ENCODE measurements at regions not wholly inside any gene's neighbourhood (a gene's known extent, or its start where the extent isn't known, plus 50 kb on each side); places are given as distances from the start of the nearest gene placed in this dataset.
A peak's percentile ranks its signal among the peaks of the same experiment; 100 is the strongest.

DNA sequence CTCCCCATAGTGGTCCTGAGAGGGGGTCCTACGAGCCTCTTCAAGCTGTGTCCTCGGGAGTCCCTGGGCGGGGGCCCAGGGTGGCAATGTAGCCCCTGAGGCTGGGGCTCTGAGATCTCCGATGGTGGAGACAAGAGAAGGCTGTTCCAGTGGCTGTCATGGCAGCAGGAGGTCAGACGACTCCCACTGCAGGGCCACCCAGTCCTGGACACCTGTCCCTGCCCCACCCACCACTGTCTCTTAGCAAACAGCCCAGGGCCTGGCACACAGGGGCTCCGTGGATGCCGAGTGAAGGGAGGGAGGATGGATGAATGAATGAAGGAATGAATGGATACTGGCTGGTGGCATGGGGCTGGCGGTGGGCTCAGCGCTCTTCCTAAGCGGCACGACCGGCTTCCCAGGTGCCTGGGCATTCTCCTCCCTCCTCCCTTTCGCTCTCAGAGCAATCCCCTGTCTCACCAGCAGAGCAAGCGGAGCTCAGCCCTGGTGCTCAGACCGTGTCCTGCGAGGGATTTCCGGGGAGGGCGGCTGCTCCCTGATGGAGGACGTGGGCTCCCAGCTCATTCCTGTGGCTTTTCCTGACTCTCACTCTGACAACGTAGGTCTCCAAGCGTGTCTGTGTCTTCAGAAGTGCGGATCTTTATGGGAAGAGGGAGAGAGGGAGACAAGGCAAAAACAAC is 1272.6 kb downstream of the BRD1 start:
- no peaks in the 10 kb centered on the region for H3K36me3 ChIP-seq (replicated peaks in 1 of 2; ENCODE audit: control insufficient read depth in 1 of 2, insufficient read depth in 2 of 2, low read length in 2 of 2)
- H3K27me3 ChIP-seq (ENCODE audit: control insufficient read depth in 1 of 2, insufficient read depth in 2 of 2, low read length in 2 of 2): peaks cover 24 to 76% of the 10 kb centered on the region in 2 experiments
- BruUV-seq (replicated peaks): no TSS peak
- no peak overlapping the region for H3K4me3 ChIP-seq (replicated peaks in 1 of 3; ENCODE audit: insufficient read depth in 1 of 3, low read depth in 2 of 3, low read length in 3 of 3)
- FAIRE-seq (no peak), DNase-seq (ENCODE audit: low spot score) (no peak), ATAC-seq (peak; percentile 77)
- no peak overlapping the region for H2AFZ ChIP-seq (ENCODE audit: low read length)
- no peaks in the 10 kb centered on the region for H3K4me1 ChIP-seq (ENCODE audit: insufficient read depth, low read length)
- TF ChIP-seq ZHX1 (CRISPR knock-in tag; IDR thresholded peaks at IDR 0.05; ENCODE audit: low read depth) (no peak), ZNF263 (CRISPR knock-in tag; IDR thresholded peaks at IDR 0.05) (peak; percentile 75)
- in situ Hi-C loops (cut with HindIII; ENCODE audit: extremely low pct_ligation_motif_present, low pct_unique_long_range_greater_than_20kb) (loop anchor here (25.0 kb wide), 1 partner anchor 757 kb away; no protein-coding TSS in a partner anchor), intact Hi-C loops (cut with micrococcal nuclease; ENCODE audit: unreplicated experiment) (no loop called here)
- no peak overlapping the region for H3K27ac ChIP-seq (ENCODE audit: extremely low read length, insufficient read depth, low read length)
- no peak overlapping the region for H3K4me2 ChIP-seq (ENCODE audit: low read depth, low read length)
- H3K9ac ChIP-seq (ENCODE audit: insufficient read depth, low read depth, low read length): no peak overlapping the region
- peaks cover 4% of the 10 kb centered on the region; the same call in 1 of the 2 replicates for H4K20me1 ChIP-seq (ENCODE audit: insufficient read depth, low read length)
- H3K79me2 ChIP-seq (ENCODE audit: insufficient read depth, low read length): no peaks in the 10 kb centered on the region
- ChIA-PET POLR2A (no interaction called here), CTCF (ENCODE audit: low intra/inter-chr PET ratio, low total read pairs) (no interaction called here)
- no peaks in the 10 kb centered on the region for H3K9me3 ChIP-seq (ENCODE audit: low read length)
- 3% methylated on average over 10 of the region's 22 CpGs for WGBS (ENCODE audit: low lambda C conversion rate)

DNA sequence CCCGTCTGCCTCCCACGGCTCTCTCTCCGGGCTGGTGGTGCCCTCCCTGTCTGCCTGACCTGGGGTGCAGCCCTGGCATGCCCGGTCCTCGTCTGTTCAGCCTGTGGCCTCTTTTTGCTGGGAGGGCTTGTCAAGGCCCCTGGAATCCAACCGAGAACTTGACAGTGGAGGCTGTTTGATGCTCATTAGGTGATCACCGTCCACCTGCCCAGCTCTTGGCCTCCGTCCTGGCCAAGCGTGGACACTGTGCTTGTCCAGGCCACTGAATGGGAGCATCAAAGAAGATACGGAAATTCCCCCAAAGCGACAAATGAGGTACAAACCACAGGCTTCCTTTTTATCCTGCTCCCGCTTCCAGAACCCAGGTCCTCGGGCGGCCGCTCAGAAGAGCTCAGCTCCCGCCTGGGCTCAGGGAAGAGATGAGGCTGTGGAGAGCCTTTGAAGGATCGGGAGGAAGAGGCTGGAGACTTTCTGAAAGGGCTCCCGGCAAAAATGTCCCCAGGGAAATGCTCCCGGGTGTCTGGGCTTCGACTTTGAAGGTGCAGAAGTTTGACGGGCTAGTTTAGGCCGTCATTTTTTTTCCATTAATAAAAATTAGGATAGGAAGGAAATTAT is 1273.9 kb downstream of the BRD1 start:
- no peak overlapping the region for H2AFZ ChIP-seq (ENCODE audit: low read length)
- WGBS (ENCODE audit: low lambda C conversion rate): 11% methylated on average over 15 of the region's 22 CpGs
- no peak overlapping the region for H3K27ac ChIP-seq (ENCODE audit: extremely low read length, insufficient read depth, low read length)
- in situ Hi-C loops (cut with HindIII; ENCODE audit: extremely low pct_ligation_motif_present, low pct_unique_long_range_greater_than_20kb): loop anchor here (25.0 kb wide), 1 partner anchor 758 kb away; no protein-coding TSS in a partner anchor
- ATAC-seq (no peak), DNase-seq (ENCODE audit: low spot score) (no peak), FAIRE-seq (no peak)
- ChIA-PET POLR2A (no interaction called here), CTCF (ENCODE audit: low intra/inter-chr PET ratio, low total read pairs) (no interaction called here)
- no peak overlapping the region for H3K4me2 ChIP-seq (ENCODE audit: low read depth, low read length)
- H3K36me3 ChIP-seq (replicated peaks in 1 of 2; ENCODE audit: control insufficient read depth in 1 of 2, insufficient read depth in 2 of 2, low read length in 2 of 2): no peaks in the 10 kb centered on the region
- no peaks in the 10 kb centered on the region for H3K9me3 ChIP-seq (ENCODE audit: low read length)
- H3K27me3 ChIP-seq (ENCODE audit: control insufficient read depth in 1 of 2, insufficient read depth in 2 of 2, low read length in 2 of 2): peaks cover 23 to 84% of the 10 kb centered on the region in 2 experiments
- H3K4me1 ChIP-seq (ENCODE audit: insufficient read depth, low read length): no peaks in the 10 kb centered on the region
- no TSS peak for BruUV-seq (replicated peaks)
- no peak overlapping the region for H3K9ac ChIP-seq (ENCODE audit: insufficient read depth, low read depth, low read length)
- peaks cover 4% of the 10 kb centered on the region; the same call in 1 of the 2 replicates for H4K20me1 ChIP-seq (ENCODE audit: insufficient read depth, low read length)
- H3K79me2 ChIP-seq (ENCODE audit: insufficient read depth, low read length): no peaks in the 10 kb centered on the region
- intact Hi-C loops (cut with micrococcal nuclease; ENCODE audit: unreplicated experiment): no loop called here
- no peak overlapping the region for H3K4me3 ChIP-seq (replicated peaks in 1 of 3; ENCODE audit: insufficient read depth in 1 of 3, low read depth in 2 of 3, low read length in 3 of 3)
- TF ChIP-seq RCOR2 (CRISPR knock-in tag; IDR thresholded peaks at IDR 0.05) (no peak), ZNF629 (CRISPR knock-in tag; conservative IDR thresholded peaks at IDR 0.05) (no peak), ZNF350 (CRISPR knock-in tag; IDR thresholded peaks at IDR 0.05; ENCODE audit: borderline replicate concordance, low read depth) (no peak), MAFG (CRISPR knock-in tag; IDR thresholded peaks at IDR 0.05) (no peak), SALL2 (CRISPR knock-in tag; IDR thresholded peaks at IDR 0.05) (no peak), TGIF2 (CRISPR knock-in tag; IDR thresholded peaks at IDR 0.05) (no peak), ZEB1 (IDR thresholded peaks at IDR 0.05; ENCODE audit: insufficient replicate concordance, low read depth) (no peak), ZNF558 (CRISPR knock-in tag; IDR thresholded peaks at IDR 0.05; ENCODE audit: borderline replicate concordance) (no peak), ZNF839 (CRISPR knock-in tag; IDR thresholded peaks at IDR 0.05; ENCODE audit: borderline replicate concordance) (no peak), ZBTB7A (CRISPR knock-in tag; IDR thresholded peaks at IDR 0.05) (no peak), ZNF552 (CRISPR knock-in tag; IDR thresholded peaks at IDR 0.05; ENCODE audit: borderline replicate concordance) (no peak)
- TF ChIP-seq, protein P1, sequence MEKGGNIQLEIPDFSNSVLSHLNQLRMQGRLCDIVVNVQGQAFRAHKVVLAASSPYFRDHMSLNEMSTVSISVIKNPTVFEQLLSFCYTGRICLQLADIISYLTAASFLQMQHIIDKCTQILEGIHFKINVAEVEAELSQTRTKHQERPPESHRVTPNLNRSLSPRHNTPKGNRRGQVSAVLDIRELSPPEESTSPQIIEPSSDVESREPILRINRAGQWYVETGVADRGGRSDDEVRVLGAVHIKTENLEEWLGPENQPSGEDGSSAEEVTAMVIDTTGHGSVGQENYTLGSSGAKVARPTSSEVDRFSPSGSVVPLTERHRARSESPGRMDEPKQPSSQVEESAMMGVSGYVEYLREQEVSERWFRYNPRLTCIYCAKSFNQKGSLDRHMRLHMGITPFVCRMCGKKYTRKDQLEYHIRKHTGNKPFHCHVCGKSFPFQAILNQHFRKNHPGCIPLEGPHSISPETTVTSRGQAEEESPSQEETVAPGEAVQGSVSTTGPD (CRISPR knock-in tag; IDR thresholded peaks at IDR 0.05): no peak

Measured in HepG2 (cell line).